Calu3 (cell line): ENCODE measurements at regions not wholly inside any gene's neighbourhood (a gene's known extent, or its start where the extent isn't known, plus 50 kb on each side); places are given as distances from the start of the nearest gene placed in this dataset.

Experiments used
- BruUV-seq: library from RNA; stranded (reverse); fragments of 400-500 nt; replicated peaks from 2 replicates; lab custom pipeline; 2021; lab: Mats Ljungman, UMichigan
- CTCF ChIA-PET: fragments of 300-600 bp; sonication (Branson Sonifier 250); formaldehyde crosslinking; loops from one replicate; lab custom pipeline; 2022; ENCODE audit warnings: antibody characterized with exemption; lab: Charles Lee
- DNase-seq: peaks from one replicate; pipeline ENCODE4 v3.0.0; 2022
- H3K27ac Mint-ChIP-seq: one replicate; pipeline ENCODE4 v1.8.0; 2022; ENCODE audit warnings: mixed read lengths; ENCODE audit not compliant: unreplicated experiment
- H3K27me3 Mint-ChIP-seq: one replicate; pipeline ENCODE4 v1.8.0; 2022; ENCODE audit warnings: mixed read lengths; ENCODE audit not compliant: unreplicated experiment
- H3K36me3 Mint-ChIP-seq: one replicate; pipeline ENCODE4 v1.8.0; 2022; ENCODE audit warnings: mild to moderate bottlenecking, moderate library complexity, mixed read lengths; ENCODE audit not compliant: insufficient read depth, unreplicated experiment
- H3K4me1 Mint-ChIP-seq: one replicate; pipeline ENCODE4 v1.8.0; 2022; ENCODE audit warnings: mild to moderate bottlenecking, low read depth, mixed read lengths; ENCODE audit not compliant: unreplicated experiment
- H3K4me3 Mint-ChIP-seq: one replicate; pipeline ENCODE4 v1.8.0; 2022; ENCODE audit warnings: mild to moderate bottlenecking, low read depth, moderate library complexity, mixed read lengths; ENCODE audit not compliant: unreplicated experiment
- H3K9me3 Mint-ChIP-seq: one replicate; pipeline ENCODE4 v1.8.0; 2022; ENCODE audit warnings: low read depth, mixed read lengths; ENCODE audit not compliant: unreplicated experiment
- intact Hi-C: fragments of 100-400 bp; cut with micrococcal nuclease; formaldehyde crosslinking; loops from one replicate; pipeline ENCODE4 v1.10.0; 2022; ENCODE audit not compliant: unreplicated experiment
- TF ChIP-seq, protein P1 (sequence below): fragments of 200-600 bp; IDR thresholded peaks from one replicate; pipeline ENCODE4 v1.8.0; 2022; ENCODE audit warnings: antibody characterized with exemption; ENCODE audit not compliant: unreplicated experiment

DNA sequence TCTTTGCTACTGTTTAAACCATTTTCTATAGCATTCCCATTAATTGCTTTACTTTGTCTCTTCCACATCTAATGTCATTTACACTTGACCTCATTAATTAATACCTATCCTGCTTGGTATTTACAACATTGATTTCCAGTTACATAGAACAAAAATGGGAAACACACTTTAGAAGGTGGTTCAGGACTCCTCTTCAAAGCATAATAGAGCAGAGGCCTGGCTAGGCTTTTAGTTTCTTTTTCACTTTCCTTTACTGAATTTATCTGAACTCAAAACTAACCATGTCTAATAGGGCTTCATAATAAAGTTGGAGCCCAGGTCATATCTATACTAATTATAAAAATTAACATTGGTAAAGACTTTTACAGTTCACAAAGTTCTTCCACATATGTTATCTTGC is 648.0 kb upstream of the KIRREL3 start:
- CTCF ChIA-PET: no interaction called here
- TF ChIP-seq, protein P1, sequence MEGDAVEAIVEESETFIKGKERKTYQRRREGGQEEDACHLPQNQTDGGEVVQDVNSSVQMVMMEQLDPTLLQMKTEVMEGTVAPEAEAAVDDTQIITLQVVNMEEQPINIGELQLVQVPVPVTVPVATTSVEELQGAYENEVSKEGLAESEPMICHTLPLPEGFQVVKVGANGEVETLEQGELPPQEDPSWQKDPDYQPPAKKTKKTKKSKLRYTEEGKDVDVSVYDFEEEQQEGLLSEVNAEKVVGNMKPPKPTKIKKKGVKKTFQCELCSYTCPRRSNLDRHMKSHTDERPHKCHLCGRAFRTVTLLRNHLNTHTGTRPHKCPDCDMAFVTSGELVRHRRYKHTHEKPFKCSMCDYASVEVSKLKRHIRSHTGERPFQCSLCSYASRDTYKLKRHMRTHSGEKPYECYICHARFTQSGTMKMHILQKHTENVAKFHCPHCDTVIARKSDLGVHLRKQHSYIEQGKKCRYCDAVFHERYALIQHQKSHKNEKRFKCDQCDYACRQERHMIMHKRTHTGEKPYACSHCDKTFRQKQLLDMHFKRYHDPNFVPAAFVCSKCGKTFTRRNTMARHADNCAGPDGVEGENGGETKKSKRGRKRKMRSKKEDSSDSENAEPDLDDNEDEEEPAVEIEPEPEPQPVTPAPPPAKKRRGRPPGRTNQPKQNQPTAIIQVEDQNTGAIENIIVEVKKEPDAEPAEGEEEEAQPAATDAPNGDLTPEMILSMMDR: no peak
- H3K27ac Mint-ChIP-seq: no peak overlapping the region
- DNase-seq: no peak
- no peaks in the 10 kb centered on the region for H3K27me3 Mint-ChIP-seq
- H3K9me3 Mint-ChIP-seq: peaks cover 5% of the 10 kb centered on the region
- H3K36me3 Mint-ChIP-seq: no peaks in the 10 kb centered on the region
- H3K4me3 Mint-ChIP-seq: no peak overlapping the region
- H3K4me1 Mint-ChIP-seq: no peaks in the 10 kb centered on the region
- intact Hi-C loops: no loop called here
- no TSS peak for BruUV-seq

GRCh38 chr11:127644366-127644765 is 643.8 kb upstream of the KIRREL3 start:
- Mint-ChIP-seq H3K36me3 (no peaks in the 10 kb centered on the region), H3K9me3 (peaks cover 9% of the 10 kb centered on the region), H3K4me3 (no peak overlapping the region), H3K27ac (no peak overlapping the region), H3K4me1 (no peaks in the 10 kb centered on the region), H3K27me3 (no peaks in the 10 kb centered on the region)
- CTCF ChIA-PET: no interaction called here
- no peak for DNase-seq
- intact Hi-C loops: no loop called here
- BruUV-seq: no TSS peak
- TF ChIP-seq, protein P1: no peak

DNA sequence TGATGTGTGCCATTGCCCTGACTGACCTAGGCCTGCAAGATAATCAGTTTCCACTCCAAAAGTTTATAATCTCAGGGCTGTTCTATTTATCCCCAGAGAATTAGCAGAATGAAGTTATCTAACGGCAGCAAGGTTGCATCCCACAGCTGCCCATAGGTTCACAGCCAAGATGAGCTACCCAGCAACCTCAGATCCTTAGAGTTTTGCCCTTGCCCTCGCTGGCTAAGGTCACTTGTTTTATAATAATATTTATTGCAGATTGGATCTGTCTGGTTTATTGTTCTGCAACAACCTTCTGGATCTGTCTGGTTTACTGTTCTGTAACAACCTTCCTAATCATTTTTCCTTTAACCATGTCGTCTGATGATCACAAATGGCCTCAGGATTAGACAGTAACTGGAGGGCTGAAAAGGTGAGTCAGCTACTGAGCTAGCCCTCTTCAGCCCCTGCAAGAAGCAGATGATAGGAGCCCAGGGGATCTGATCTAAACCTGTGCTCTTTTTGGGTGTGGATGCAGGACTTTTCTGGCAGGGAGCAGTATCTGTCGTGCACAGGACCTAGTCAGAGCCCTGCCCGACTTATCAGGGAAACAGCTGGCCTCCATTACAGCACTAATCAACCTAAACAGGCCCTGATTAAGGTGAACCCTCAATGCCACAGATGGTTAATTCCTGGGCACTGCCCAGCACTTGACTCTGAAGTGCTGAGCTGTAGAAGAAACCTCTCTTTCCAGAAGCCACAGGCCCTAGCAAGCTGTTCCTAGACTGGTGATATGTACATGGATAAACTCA is 642.9 kb upstream of the KIRREL3 start:
- Mint-ChIP-seq H3K27ac (no peak overlapping the region), H3K27me3 (no peaks in the 10 kb centered on the region), H3K4me1 (no peaks in the 10 kb centered on the region), H3K4me3 (no peak overlapping the region), H3K36me3 (no peaks in the 10 kb centered on the region), H3K9me3 (peaks cover 9% of the 10 kb centered on the region)
- CTCF ChIA-PET: no interaction called here
- no peak for DNase-seq
- intact Hi-C loops: no loop called here
- no TSS peak for BruUV-seq
- TF ChIP-seq, protein P1: no peak

- H3K27me3 Mint-ChIP-seq: no peaks in the 10 kb centered on the region
Measured at GRCh38 chr11:127640561-127641451, 640.2 kb upstream of the KIRREL3 start.

More at GRCh38 chr11:127640561-127641451, 640.2 kb upstream of the KIRREL3 start:
- no peak for DNase-seq
- TF ChIP-seq, protein P1: no peak
- BruUV-seq: no TSS peak
- H3K4me3 Mint-ChIP-seq: no peak overlapping the region
- intact Hi-C loops: no loop called here
- no peaks in the 10 kb centered on the region for H3K4me1 Mint-ChIP-seq
- CTCF ChIA-PET: no interaction called here
- H3K9me3 Mint-ChIP-seq: peaks cover 6% of the 10 kb centered on the region
- H3K27ac Mint-ChIP-seq: no peak overlapping the region
- no peaks in the 10 kb centered on the region for H3K36me3 Mint-ChIP-seq
